Suprapubic skin (tissue), 4 donors: ENCODE measurements at regions not wholly inside any gene's neighbourhood (a gene's known extent, or its start where the extent isn't known, plus 50 kb on each side); places are given as distances from the start of the nearest gene placed in this dataset.

Experiments
- CTCF ChIP-seq, 2 donors: fragments of 200-600 bp in 1 of 2; fragments of 450-650 bp in 1 of 2; sonication (generic) in 1 of 2; IDR thresholded peaks; one replicate each; pipeline ENCODE4 v1.5.1; 2016 to 2019; ENCODE audit warnings: antibody characterized with exemption in 2 of 2, mild to moderate bottlenecking in 1 of 2, moderate library complexity in 1 of 2
- EP300 ChIP-seq: sonication (generic); formaldehyde crosslinking; IDR thresholded peaks from one replicate; pipeline ENCODE4 v1.6.1; 2017; ENCODE audit warnings: antibody characterized with exemption
- POLR2A ChIP-seq, 2 donors: fragments of 450-650 bp; IDR thresholded peaks; one replicate each; pipeline ENCODE4 v1.6.1; 2017; ENCODE audit warnings: antibody characterized with exemption in 2 of 2, mild to moderate bottlenecking in 2 of 2, moderate library complexity in 2 of 2
- POLR2AphosphoS5 ChIP-seq, 3 donors: sonication (generic); formaldehyde crosslinking; IDR thresholded peaks; one replicate each; pipeline ENCODE4 v1.6.1; 2017; ENCODE audit warnings: antibody characterized with exemption in 3 of 3

- no peak for TF ChIP-seq POLR2AphosphoS5 (IDR thresholded peaks at IDR 0.05)
- TF ChIP-seq CTCF (IDR thresholded peaks at IDR 0.05): no peak
- no peak for TF ChIP-seq EP300
- no peak for TF ChIP-seq POLR2A (IDR thresholded peaks at IDR 0.05)
These were observed 279.8 kb upstream of the ZNF32 start for GRCh38 chr10:43928425-43928968.
